Fibroblast of skin of scalp (primary cell): ENCODE measurements at regions not wholly inside any gene's neighbourhood (a gene's known extent, or its start where the extent isn't known, plus 50 kb on each side); places are given as distances from the start of the nearest gene placed in this dataset.
A peak's percentile ranks its signal among the peaks of the same experiment; 100 is the strongest.

Experiments used
- DNase-seq: peaks from one replicate; pipeline ENCODE4 v3.0.0-alpha.2; 2013

DNA sequence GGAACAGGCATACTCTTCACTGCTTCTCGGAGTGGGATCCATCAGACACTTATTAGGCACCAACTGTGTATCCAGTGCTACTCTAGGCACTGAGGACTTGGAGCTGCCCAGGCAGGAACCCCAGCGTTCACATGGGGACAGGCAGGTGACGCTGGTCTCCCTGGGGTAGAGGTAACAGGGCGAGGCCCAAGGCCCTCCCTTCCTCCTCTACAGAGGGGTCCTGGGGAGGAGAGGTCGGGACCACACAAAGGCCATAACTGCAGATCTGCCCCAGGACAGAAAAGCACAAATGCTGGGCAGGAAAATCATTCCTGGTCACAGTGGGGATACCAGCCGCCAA lies 262.2 kb downstream of the BRD1 start:
- DNase-seq, result no peak

DNA sequence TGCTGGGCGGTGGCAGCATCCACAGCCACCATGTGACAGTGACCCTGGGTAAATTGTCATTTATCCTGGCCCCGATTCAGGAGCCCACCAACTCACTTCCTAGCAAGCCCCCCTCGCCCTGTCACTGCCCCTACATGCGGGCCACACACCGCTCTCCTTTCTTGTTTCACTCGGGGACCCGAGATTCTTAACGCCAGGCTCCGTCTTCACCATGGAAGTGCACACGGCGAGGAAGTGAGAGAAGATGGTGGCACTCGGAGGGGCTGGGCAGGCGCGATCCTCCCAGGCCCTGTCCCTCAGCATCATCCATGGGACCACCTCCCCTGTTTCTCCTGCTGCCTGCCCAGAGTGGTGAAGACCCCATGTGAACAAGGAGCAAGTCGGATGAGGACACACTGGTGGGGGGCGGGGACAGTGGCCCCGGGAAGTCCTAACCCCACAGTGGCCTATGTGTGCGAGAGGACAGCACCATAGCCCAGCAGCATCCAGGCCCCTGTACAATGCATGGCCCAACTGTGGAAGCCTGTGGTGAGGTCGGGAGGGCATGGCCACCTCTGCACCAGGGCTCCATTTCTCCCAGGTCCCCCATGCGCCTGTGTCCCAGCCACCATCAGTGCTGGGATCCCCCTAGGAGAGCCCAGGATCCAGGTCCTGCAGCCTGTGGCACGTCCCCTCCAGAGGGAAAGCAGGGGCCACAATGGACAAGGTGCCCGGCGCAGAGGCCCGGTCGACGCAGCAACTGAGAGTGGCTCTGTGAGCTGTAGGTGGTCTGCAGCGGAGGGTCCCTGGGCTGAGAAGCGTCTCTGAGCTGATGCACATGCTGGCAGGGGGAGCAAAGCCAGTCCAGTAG lies 262.8 kb downstream of the BRD1 start:
- DNase-seq, result no peak

DNA sequence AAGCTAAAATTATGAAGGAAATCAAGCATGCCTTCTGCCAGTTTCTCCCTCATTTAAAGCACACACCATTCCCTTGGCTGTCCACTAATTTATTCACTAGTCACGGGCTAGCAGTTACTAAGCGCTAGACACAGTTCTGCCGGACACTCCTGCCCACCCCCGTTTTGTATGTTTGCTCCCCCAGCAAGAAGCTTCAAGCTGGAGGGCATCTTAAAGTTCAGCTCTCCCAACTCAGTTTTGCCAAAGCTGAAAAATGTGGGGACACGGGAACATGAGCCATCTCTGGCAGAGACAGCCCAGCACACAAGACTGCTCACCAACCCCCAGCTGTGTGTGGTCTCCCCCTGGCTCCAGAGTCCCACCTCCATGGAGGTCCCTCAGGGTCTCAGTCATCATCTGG lies 263.6 kb downstream of the BRD1 start:
- no peak for DNase-seq

- no peak for DNase-seq
Measured at GRCh38 chr22:49562685-49563249, 264.9 kb downstream of the BRD1 start.

DNA sequence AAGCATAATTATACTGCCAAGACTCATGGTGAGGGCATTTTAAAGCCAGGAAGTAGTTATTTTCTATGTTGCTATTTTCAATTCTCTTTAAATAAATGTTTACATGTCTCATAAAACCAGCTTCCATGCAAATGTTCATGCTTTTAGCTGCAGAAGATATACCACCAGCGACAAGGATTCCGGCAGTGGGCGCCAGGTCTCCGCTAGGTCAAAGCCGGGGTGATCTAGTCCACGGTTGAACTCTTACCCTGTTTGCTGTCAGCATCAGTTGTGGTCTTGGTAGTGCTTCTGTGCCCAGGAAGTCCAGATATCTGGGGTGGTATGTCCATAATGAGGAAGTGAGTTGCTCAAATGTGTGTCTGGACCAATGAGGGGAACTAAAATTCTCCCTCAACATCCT lies 265.7 kb downstream of the BRD1 start:
- no peak for DNase-seq

DNA sequence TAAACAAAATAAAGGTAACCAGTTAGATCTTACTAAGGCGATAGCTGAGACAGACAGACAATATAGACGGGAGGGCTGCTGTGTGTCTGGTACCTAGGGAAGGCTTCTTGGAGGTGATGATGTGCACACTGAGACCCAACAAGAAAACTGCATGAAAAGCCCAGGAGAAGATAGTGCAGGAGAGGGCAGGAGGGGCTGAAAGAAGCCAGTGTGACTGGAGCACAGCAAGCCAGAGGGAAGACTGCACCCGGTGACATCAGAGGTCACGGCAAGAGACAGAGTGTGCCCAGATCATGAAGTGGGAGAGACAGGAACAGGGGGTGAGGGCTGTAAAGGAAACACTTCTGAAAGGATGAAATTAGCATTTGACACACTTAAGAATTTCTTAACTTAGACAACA lies 266.3 kb downstream of the BRD1 start:
- DNase-seq, result no peak

- no peak for DNase-seq
Measured at GRCh38 chr22:49555526-49555925, 272.1 kb downstream of the BRD1 start.

GRCh38 chr22:49554741-49555140 lies 272.9 kb downstream of the BRD1 start:
- DNase-seq, result no peak

- DNase-seq, result no peak
Measured at GRCh38 chr22:49554296-49554625, 273.4 kb downstream of the BRD1 start.

DNA sequence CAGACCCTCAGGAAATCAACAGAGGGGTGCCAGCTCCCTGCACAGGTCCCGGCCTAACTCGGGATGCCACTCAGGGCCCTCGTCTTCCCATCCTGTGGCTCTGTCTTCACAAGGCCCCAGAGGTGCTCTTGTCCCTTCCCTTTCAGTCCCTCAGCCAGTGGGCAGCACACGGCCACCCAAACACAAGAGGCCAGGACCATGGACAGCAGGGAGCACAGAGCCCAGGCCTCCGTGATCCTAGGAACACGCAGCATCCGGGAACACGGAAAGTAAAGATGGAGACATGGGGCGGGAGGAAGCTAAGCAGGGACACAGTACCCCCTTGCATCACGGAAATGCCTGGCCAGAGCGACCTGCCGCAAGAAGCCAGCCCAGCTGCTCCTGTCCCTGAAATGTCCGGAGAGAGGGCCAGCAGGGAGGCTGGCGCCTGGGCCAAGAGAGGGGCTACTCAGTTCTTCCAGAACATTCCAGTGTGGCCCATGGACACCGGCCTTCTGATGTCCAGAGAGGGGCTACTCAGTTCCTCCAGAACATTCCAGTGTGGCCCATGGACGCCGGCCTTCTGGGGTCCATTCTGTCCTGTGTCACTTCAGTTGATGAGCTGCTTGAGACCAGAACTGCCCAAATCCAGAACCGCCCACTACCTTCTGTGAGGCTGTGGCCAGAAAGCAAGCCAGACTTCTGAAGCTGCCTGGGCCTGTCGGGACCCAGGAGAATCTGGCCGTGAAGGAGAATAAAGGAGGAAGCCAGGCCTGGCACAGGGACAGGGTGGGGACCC lies 274.0 kb downstream of the BRD1 start:
- DNase-seq, result peak; percentile 2

DNA sequence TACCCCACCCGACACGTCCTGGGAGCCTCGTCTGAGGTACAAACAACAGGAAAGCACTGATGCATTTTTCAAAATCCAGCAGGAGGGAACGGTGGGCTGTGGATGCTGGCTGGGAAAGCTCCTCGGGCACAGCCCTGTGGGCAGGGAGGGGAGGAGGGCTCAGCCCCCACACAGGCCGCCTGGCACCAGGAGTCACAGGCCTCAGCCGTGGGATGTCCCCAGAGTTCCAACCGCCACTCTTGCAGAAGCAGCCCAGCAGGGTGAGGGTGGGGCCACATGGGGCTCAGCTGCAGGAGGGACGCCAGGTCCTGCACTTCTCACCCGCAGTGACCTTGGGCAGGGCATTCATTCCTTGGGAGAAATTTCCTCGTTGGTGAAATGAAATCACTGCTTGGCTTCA lies 274.6 kb downstream of the BRD1 start:
- DNase-seq, result no peak

DNA sequence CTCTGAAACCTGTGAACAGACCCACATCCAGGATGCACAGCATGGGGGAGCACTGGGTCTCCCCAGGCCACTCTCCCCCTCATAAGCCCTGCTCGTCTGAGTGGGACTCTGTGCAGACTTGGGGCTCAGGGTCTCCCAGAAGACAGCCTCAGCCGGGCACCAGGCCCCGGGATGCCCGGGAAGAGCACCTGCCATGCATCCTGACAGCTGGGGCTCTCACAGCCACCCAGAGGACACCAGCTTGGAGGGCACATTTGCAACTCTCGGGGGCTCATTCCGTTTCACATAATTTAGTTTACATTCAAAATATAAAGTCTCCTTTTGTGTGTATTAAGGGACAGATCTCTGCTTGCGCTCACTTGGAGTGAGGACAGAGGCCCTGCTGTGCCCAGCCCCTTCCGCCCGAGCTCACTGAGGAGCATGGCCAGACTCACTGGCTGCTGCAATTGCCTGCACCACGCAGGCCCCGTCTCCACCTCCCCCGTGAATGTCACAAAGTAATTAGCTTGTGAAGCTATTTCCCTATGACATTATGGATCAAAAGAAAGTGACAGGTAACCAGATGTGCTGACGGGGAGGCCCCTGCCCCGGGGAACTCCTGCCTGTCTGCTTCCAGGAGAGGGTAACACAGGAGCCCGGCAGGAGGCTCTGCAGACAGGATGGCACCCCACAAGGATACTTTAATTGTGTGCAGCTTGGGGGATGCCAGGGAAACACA lies 275.6 kb downstream of the BRD1 start:
- no peak for DNase-seq

DNA sequence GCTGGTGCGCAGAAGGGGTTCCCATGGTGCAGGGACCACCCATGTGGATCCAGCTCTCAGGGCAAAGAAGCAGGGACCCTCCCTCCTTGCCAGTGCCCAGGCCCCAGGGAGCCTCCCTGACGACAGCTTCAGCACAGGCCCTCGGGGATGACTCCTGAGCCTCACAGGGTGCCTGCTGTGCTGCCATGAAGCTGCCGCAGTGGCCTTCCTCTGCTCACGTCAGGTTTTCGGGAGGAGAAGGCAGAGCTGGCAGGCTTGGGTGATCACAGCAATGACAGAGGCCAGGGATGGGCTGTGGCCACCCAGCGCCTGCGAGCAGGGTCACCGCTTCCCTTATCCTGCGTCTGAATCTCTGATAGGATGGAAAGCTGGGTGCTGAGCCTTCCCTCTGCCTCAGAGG lies 276.2 kb downstream of the BRD1 start:
- DNase-seq, result no peak

- no peak for DNase-seq
Measured at GRCh38 chr22:49550766-49551362, 276.8 kb downstream of the BRD1 start.

GRCh38 chr22:49550141-49550430 lies 277.6 kb downstream of the BRD1 start:
- no peak for DNase-seq

DNA sequence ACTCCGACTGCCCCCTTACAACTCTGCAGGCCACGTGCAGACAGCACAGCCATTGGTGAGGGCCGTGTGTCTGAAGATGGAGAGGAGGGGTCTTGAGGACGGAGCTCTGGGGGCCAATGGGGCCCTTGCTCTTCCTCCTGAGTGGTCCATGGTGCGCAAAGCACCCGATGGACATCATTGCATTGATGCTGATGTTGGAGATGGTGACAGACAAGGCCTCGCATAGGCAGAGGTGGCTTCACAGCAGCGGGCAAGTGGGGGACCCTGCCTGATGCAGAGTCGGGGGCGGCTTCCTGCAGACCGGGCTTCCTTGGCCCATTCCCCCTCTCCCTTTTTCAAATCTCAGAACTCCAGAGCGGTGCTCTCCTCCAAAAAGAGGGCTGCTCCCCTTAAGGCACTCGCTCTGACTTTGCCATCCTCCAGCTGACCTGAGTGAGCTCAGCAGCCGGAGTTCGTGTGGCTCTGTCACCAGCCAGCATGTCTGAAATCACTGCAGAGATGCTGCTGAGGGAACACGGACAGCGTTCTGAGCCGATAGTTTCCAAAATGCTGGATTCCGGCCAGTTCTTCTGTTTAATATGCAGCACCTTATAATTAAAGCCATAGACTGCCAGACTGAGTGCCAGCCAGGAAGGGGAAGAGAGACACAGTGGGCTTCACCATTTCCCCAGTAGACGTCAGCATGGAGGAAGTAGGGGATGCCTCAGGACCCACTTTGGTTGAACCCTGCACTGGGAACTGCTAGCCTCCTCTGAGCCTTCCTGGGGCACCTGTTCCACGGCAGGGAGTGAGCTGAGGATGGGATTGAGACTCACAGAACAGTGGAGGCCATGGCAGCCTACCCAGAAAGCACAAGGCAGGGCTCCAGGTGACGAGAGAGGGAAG lies 278.2 kb downstream of the BRD1 start:
- no peak for DNase-seq

DNA sequence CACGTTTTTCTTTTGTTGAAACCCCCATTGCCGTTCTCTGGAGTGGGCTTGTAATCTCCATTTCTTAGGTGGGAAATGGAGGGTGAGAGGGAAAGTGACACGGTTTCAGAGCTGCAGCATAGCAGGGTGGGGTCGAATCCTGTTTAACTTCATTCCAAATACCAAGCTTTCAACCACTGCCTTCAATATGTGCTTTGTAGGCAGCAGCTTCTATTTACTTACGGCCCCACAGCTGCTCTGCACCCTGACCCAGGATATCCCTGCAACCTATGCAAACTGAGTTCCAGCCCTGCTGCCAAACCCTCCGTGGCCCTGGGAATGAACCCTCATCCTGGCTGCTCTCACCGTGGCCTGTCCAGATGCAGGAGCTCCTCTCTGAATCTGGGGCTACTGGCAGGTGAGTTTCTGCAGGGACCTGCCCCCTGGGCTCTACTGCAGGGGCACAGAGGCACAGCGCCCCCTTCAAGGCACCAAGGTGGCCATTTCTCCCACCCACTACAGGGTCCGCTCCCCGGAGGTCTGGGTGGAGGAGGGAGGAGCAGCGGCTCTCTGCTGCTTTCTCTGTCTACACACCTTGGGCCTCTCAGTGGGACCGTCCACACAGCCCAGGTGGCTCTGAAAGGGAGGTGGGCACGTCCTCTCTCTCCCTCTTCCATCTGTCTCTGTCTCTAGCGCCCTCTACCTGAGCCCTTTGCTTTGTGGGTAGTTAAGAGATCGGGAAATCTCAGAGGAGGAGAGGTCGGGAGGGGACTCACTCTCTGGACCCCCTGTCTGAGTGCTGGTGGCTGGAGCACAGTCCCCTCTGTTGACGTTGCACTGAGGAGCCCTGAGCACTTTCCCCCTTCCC lies 279.1 kb downstream of the BRD1 start:
- DNase-seq, result no peak

- no peak for DNase-seq
Measured at GRCh38 chr22:49547751-49548239, 279.9 kb downstream of the BRD1 start.

GRCh38 chr22:49546811-49547585 lies 280.7 kb downstream of the BRD1 start:
- no peak for DNase-seq

DNA sequence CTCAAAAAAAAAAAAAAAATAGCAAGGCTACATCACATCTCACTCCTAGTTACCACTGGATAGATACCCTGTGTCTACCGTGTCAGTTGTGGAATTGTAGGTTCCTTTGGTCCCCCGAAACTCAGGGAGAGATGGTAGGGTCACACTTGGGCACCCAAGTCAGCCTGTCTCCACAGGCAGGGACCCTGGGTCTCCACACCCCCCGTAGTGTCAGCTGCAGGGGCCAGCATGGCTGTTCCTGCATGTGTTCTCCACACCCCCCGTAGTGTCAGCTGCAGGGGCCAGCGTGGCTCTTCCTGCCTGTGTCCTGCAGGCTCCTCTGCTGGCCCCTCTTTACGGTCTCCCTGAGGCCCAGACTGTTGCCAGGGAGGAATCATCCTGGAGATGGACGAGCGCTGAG lies 282.1 kb downstream of the BRD1 start:
- DNase-seq, result no peak
